Memory B cell (primary cell): ENCODE measurements at regions not wholly inside any gene's neighbourhood (a gene's known extent, or its start where the extent isn't known, plus 50 kb on each side); places are given as distances from the start of the nearest gene placed in this dataset.
A peak's percentile ranks its signal among the peaks of the same experiment; 100 is the strongest.

ENCODE experiments used
- ATAC-seq: fragments of 150-1000 bp; cut with Tn5 transposase; 2 replicates; pipeline ENCODE4 v1.10.0; 2021; ENCODE audit warnings: low read depth, mild to moderate bottlenecking, moderate library complexity
- DNase-seq, 2 donors: peaks; one replicate each; pipeline ENCODE4 v3.0.0; 2022; ENCODE audit warnings: low spot score in 2 of 2
- H3K27ac Mint-ChIP-seq: one replicate; pipeline ENCODE4 v1.8.0; 2022; ENCODE audit warnings: mild to moderate bottlenecking, moderate library complexity, mixed read lengths
- H3K27me3 Mint-ChIP-seq: one replicate; pipeline ENCODE4 v1.8.0; 2022; ENCODE audit warnings: mixed read lengths
- H3K36me3 Mint-ChIP-seq: one replicate; pipeline ENCODE4 v1.8.0; 2022; ENCODE audit warnings: mild to moderate bottlenecking, mixed read lengths
- H3K4me1 Mint-ChIP-seq: one replicate; pipeline ENCODE4 v1.8.0; 2022; ENCODE audit warnings: mixed read lengths
- H3K4me3 Mint-ChIP-seq: one replicate; pipeline ENCODE4 v1.8.0; 2022; ENCODE audit warnings: mild to moderate bottlenecking, moderate library complexity, mixed read lengths
- H3K9me3 Mint-ChIP-seq: one replicate; pipeline ENCODE4 v1.8.0; 2022; ENCODE audit warnings: mixed read lengths

DNA sequence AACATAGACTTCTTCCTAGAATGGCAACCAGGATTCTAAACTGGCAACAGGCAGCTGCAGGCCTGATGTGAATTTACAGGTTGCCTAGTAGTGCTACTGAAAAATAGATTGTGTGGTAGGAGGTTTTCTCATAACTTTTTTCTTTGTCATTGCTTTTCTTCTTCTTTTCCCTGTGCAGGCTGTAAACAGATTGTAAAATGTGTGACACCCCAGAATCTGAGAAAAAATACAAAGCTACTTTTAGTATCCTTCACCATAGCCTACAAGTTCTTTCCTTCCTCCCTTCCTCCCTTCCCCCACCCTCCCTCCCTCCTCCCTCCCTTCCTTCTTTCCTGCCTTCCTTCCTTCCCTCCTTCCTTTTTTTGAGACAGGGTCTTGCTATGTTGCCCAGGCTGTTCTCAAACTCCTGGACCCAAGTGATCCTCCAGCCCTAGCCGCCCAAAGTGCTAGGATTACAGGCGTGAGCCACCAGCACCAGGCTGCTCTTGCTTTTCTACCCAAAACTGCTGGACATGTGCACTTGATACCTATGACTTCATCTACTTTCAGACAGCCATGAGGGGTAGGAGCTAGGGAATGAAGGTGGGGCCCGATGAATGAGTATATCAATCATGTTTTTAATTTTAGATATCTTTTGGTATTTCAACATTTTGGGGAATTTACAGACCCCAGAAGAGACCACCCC, 114.2 kb upstream of the EEA1 start:
- DNase-seq (no peak), ATAC-seq (no peak)
- Mint-ChIP-seq H3K27me3 (peaks cover 1% of the 10 kb centered on the region), H3K9me3 (no peaks in the 10 kb centered on the region), H3K4me1 (no peaks in the 10 kb centered on the region), H3K4me3 (no peak overlapping the region), H3K36me3 (no peaks in the 10 kb centered on the region), H3K27ac (no peak overlapping the region)

GRCh38 chr12:93043877-93044209, 114.7 kb upstream of the EEA1 start:
- Mint-ChIP-seq H3K9me3 (no peaks in the 10 kb centered on the region), H3K4me3 (no peak overlapping the region), H3K4me1 (no peaks in the 10 kb centered on the region), H3K27me3 (peaks cover 1% of the 10 kb centered on the region), H3K27ac (no peak overlapping the region), H3K36me3 (no peaks in the 10 kb centered on the region)
- ATAC-seq (no peak), DNase-seq (no peak)

GRCh38 chr12:93047118-93047517, 118.0 kb upstream of the EEA1 start:
- DNase-seq (no peak), ATAC-seq (no peak)
- H3K36me3 Mint-ChIP-seq = no peaks in the 10 kb centered on the region
- no peaks in the 10 kb centered on the region for H3K27me3 Mint-ChIP-seq
- H3K4me3 Mint-ChIP-seq = no peak overlapping the region
- H3K9me3 Mint-ChIP-seq = no peaks in the 10 kb centered on the region
- no peaks in the 10 kb centered on the region for H3K4me1 Mint-ChIP-seq
- no peak overlapping the region for H3K27ac Mint-ChIP-seq

GRCh38 chr12:93048656-93049055, 119.6 kb upstream of the EEA1 start:
- no peaks in the 10 kb centered on the region for H3K36me3 Mint-ChIP-seq
- ATAC-seq (no peak), DNase-seq (no peak)
- no peaks in the 10 kb centered on the region for H3K9me3 Mint-ChIP-seq
- no peak overlapping the region for H3K27ac Mint-ChIP-seq
- no peak overlapping the region for H3K4me3 Mint-ChIP-seq
- no peaks in the 10 kb centered on the region for H3K4me1 Mint-ChIP-seq
- no peaks in the 10 kb centered on the region for H3K27me3 Mint-ChIP-seq

GRCh38 chr12:93050026-93050747, 121.1 kb upstream of the EEA1 start:
- no peak for DNase-seq
- no peak overlapping the region for H3K4me3 Mint-ChIP-seq
- H3K9me3 Mint-ChIP-seq = no peaks in the 10 kb centered on the region
- H3K36me3 Mint-ChIP-seq = no peaks in the 10 kb centered on the region
- H3K27me3 Mint-ChIP-seq = no peaks in the 10 kb centered on the region
- ATAC-seq = no peak
- no peak overlapping the region for H3K27ac Mint-ChIP-seq
- no peaks in the 10 kb centered on the region for H3K4me1 Mint-ChIP-seq

DNA sequence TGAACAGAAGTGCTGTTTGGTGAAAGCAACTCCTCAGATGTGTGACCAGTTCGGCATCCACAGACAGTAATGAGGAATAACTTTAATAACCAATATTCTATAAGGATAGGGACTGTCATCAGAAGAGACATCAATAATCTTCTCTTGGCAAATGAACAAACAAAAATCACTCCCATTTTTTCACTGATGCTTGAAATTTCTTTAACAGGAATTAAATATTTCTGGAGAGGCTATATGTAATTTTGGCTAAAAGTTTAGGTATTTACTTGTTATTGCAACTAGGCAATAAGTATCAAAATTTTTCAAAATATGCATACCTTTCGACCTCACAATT, 121.6 kb upstream of the EEA1 start:
- DNase-seq (no peak), ATAC-seq (no peak)
- no peak overlapping the region for H3K27ac Mint-ChIP-seq
- no peaks in the 10 kb centered on the region for H3K36me3 Mint-ChIP-seq
- no peaks in the 10 kb centered on the region for H3K4me1 Mint-ChIP-seq
- H3K9me3 Mint-ChIP-seq = no peaks in the 10 kb centered on the region
- H3K27me3 Mint-ChIP-seq = no peaks in the 10 kb centered on the region
- no peak overlapping the region for H3K4me3 Mint-ChIP-seq

DNA sequence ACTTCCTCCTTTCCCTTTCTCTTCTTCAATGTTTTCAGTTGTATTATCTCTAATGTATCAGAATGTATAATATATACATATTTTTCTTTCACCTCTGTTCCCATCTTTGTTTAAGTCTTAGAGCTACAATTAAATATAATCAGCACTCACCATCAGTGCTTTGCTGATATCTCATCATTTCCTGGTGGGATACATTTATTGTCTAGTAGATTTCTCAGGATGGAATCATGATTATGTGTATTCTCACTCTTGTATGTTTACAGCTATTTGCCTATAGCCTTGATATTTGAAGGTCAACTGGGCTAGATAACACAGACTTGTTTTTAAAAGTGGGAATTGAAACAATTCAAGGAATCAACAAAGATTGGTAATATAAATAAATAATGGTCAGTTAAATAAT, 124.9 kb upstream of the EEA1 start:
- H3K27ac Mint-ChIP-seq = no peak overlapping the region
- no peaks in the 10 kb centered on the region for H3K9me3 Mint-ChIP-seq
- H3K4me1 Mint-ChIP-seq = peaks cover 3% of the 10 kb centered on the region
- no peak overlapping the region for H3K4me3 Mint-ChIP-seq
- DNase-seq (no peak), ATAC-seq (no peak)
- no peaks in the 10 kb centered on the region for H3K36me3 Mint-ChIP-seq
- peaks cover 8% of the 10 kb centered on the region for H3K27me3 Mint-ChIP-seq

DNA sequence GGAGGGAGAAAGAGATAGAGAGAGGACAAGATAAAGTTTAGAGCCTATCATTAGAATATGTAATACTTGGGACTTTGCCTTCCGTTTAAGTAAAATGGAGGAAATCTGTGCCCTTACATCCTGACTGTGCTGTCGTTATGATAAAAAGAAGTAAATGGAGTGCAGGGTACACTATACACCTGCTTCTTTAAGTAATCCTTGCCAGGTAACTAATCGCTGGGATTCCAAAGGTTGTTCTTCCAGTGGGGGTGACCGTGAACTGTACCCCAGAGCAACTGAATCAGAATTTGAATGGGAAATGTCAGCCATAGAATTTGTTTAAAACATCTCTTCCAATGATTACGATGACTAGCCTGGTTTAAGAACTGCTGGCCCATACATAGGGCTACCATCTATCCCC, 126.1 kb upstream of the EEA1 start:
- Mint-ChIP-seq H3K27me3 (peaks cover 8% of the 10 kb centered on the region), H3K4me1 (peaks cover 11% of the 10 kb centered on the region), H3K27ac (no peak overlapping the region), H3K4me3 (no peak overlapping the region), H3K9me3 (no peaks in the 10 kb centered on the region), H3K36me3 (no peaks in the 10 kb centered on the region)
- DNase-seq (no peak), ATAC-seq (no peak)

GRCh38 chr12:93056971-93057535, 128.0 kb upstream of the EEA1 start:
- H3K36me3 Mint-ChIP-seq = no peaks in the 10 kb centered on the region
- ATAC-seq (no peak), DNase-seq (no peak)
- peaks cover 18% of the 10 kb centered on the region for H3K4me1 Mint-ChIP-seq
- H3K9me3 Mint-ChIP-seq = no peaks in the 10 kb centered on the region
- no peak overlapping the region for H3K27ac Mint-ChIP-seq
- no peak overlapping the region for H3K4me3 Mint-ChIP-seq
- H3K27me3 Mint-ChIP-seq = peaks cover 8% of the 10 kb centered on the region

- Mint-ChIP-seq H3K4me3 (no peak overlapping the region), H3K27me3 (peaks cover 8% of the 10 kb centered on the region), H3K36me3 (no peaks in the 10 kb centered on the region), H3K9me3 (no peaks in the 10 kb centered on the region), H3K4me1 (peaks cover 18% of the 10 kb centered on the region), H3K27ac (no peak overlapping the region)
- ATAC-seq (no peak), DNase-seq (no peak)
Observed at GRCh38 chr12:93058280-93058679, 129.2 kb upstream of the EEA1 start.

GRCh38 chr12:93059288-93059687, 130.2 kb upstream of the EEA1 start:
- H3K27me3 Mint-ChIP-seq = peaks cover 12% of the 10 kb centered on the region
- DNase-seq (no peak), ATAC-seq (no peak)
- peaks cover 18% of the 10 kb centered on the region for H3K4me1 Mint-ChIP-seq
- no peaks in the 10 kb centered on the region for H3K36me3 Mint-ChIP-seq
- H3K27ac Mint-ChIP-seq = no peak overlapping the region
- H3K9me3 Mint-ChIP-seq = no peaks in the 10 kb centered on the region
- no peak overlapping the region for H3K4me3 Mint-ChIP-seq

DNA sequence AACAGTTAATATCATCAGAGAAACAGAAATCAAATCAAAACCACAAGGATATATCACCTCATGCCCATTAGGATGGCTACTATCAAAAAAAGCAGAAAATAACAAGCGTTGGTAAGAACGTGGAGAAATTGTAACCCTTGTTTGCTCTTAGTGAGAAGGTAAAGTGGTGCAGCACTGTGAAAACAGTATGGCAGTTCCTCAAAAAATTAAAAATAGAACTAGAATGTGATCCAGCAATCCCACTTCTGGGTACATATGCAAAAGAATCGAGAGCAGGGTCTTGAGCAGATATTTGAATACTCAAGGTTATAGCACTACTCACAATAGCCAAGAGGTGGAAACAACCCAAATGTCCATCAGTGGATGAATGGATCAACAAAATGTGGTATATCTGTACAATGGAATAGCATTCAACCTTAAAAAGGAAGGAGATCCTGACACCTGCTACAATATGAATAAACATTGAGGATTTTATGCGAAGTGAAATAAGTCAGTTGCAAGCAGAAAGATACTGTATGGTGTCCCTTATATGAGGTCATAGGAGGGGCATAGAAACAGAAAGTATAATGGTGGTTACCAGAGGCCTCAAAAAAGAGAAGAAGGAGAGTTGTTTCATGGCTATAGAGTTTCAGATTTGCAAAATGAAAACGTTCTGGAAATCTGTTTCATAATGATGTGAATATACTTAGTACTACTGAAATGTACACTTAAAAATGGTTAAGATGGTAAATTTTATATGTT, 131.0 kb upstream of the EEA1 start:
- Mint-ChIP-seq H3K9me3 (no peaks in the 10 kb centered on the region), H3K27ac (peak overlapping the region; percentile 21), H3K27me3 (peaks cover 15% of the 10 kb centered on the region), H3K4me3 (no peak overlapping the region), H3K4me1 (peaks cover 18% of the 10 kb centered on the region), H3K36me3 (no peaks in the 10 kb centered on the region)
- peak in 1 of 2 donors; percentile 35 for DNase-seq
- ATAC-seq = peak; percentile 100

DNA sequence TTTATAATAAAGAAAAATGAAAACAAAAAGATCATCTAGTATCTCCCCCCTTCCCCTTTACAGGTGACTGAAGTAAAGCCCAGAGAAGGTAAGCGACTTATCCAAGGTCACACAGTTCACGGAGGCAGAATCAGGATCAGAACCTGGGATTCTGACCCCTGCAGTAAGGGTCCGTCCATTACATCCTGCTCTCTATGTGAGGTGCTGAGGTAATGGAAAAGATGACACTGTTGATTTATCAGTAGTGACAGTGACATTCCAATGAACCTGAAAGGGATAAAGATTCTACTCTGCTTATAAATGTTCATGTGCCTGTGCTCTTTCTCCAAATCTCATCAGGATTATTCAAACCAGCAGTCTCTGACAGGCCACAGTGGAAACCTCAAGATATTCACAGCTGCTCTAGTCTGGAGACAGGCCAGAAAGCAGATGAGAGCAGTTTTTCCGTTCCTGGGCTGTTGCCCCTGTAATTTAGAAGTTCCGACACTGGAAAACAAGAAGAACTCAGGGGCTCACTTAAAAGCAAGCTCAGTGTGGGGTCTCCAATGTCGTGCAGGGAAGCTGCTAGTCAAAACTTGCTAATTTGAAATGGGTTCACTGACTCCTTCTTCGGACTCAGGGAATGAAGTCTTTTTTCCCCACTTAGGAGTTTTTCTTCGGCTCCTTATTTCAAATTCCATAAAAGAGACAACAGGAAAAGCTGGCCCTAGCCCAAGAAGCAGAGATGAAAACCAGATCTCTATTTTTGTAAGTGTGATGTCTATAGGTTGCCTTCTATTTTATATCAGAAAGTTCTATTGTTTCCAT, 131.8 kb upstream of the EEA1 start:
- no peaks in the 10 kb centered on the region for H3K9me3 Mint-ChIP-seq
- peaks cover 15% of the 10 kb centered on the region for H3K27me3 Mint-ChIP-seq
- H3K4me3 Mint-ChIP-seq = no peak overlapping the region
- ATAC-seq = peak; percentile 4
- H3K4me1 Mint-ChIP-seq = peaks cover 18% of the 10 kb centered on the region
- DNase-seq = no peak
- H3K36me3 Mint-ChIP-seq = no peaks in the 10 kb centered on the region
- H3K27ac Mint-ChIP-seq = no peak overlapping the region
